HepG2 (cell line): ENCODE measurements at regions not wholly inside any gene's neighbourhood (a gene's known extent, or its start where the extent isn't known, plus 50 kb on each side); places are given as distances from the start of the nearest gene placed in this dataset.

ENCODE experiments used
- ATAC-seq: fragments of 200-7000 bp; cut with Tn5 transposase; 3 replicates; pipeline ENCODE4 v1.9.1; 2020; ENCODE audit warnings: mild to moderate bottlenecking, moderate library complexity
- BruUV-seq: library from RNA; stranded (reverse); fragments of 400-500 nt; replicated peaks from 2 replicates; lab custom pipeline; 2021; lab: Mats Ljungman, UMichigan
- CTCF ChIA-PET: fragments of 300-600 bp; formaldehyde crosslinking; extraction: SDS; loops from one replicate; lab custom pipeline; 2021; ENCODE audit warnings: low total read pairs, inconsistent platforms, low intra/inter-chr PET ratio; lab: Yijun Ruan, JAX
- POLR2A ChIA-PET: fragments of 350-600 bp; sonication (Branson Sonifier 250); formaldehyde crosslinking; loops from one replicate; lab custom pipeline; 2020; ENCODE audit warnings: antibody characterized with exemption, inconsistent platforms; lab: Yijun Ruan, JAX
- DNase-seq: peaks from one replicate; pipeline ENCODE4 v3.0.0-alpha.2; 2015; ENCODE audit warnings: low spot score
- FAIRE-seq: peaks from 3 replicates; lab custom pipeline; 2011; peaks lifted over from hg19 to GRCh38; lab: Jason Lieb, UNC
- H2AFZ ChIP-seq: one replicate; pipeline ENCODE4 v1.6.1; 2011; ENCODE audit warnings: low read length, inconsistent platforms
- H3K27ac ChIP-seq: fragments of 300-600 bp; 3 replicates; pipeline ENCODE4 v1.8.0; 2011; ENCODE audit warnings: mixed run types, mild to moderate bottlenecking, mixed read lengths, low read length, inconsistent platforms; ENCODE audit not compliant: insufficient read depth; ENCODE audit errors: extremely low read length
- H3K27me3 ChIP-seq, 2 experiments: fragments of 200-600 bp in 1 of 2; 2 replicates in 1 of 2; 3 replicates in 1 of 2; pipeline versions ENCODE4 v1.6.0 to v1.8.0; 2011; ENCODE audit warnings: low read length in 2 of 2, mild to moderate bottlenecking in 2 of 2, moderate library complexity in 2 of 2, inconsistent platforms in 1 of 2; ENCODE audit not compliant: insufficient read depth in 2 of 2, control insufficient read depth in 1 of 2
- H3K36me3 ChIP-seq, 2 experiments: fragments of 200-600 bp in 1 of 2; replicated peaks in 1 of 2; 2 replicates in 1 of 2; 3 replicates in 1 of 2; pipeline versions ENCODE4 v1.5.1 to v1.8.0; 2011; ENCODE audit warnings: low read length in 2 of 2, inconsistent platforms in 1 of 2; ENCODE audit not compliant: insufficient read depth in 2 of 2, control insufficient read depth in 1 of 2
- H3K4me1 ChIP-seq: 2 replicates; pipeline ENCODE4 v1.5.1; 2012; ENCODE audit warnings: low read length, inconsistent platforms; ENCODE audit not compliant: insufficient read depth
- H3K4me2 ChIP-seq: 2 replicates; pipeline ENCODE4 v1.6.0; 2011; ENCODE audit warnings: low read depth, low read length, inconsistent platforms
- H3K4me3 ChIP-seq, 3 experiments: fragments of 200-600 bp in 1 of 3; sonication (generic), shearing (Covaris generic) in 1 of 3; replicated peaks in 1 of 3; 2 replicates each; pipeline ENCODE4 v1.5.1; 2011 to 2016; ENCODE audit warnings: low read length in 3 of 3, inconsistent platforms in 2 of 3, low read depth in 2 of 3, mild to moderate bottlenecking in 2 of 3, control low read depth in 1 of 3, mixed read lengths in 1 of 3; ENCODE audit not compliant: insufficient read depth in 1 of 3
- H3K79me2 ChIP-seq: one replicate; pipeline ENCODE4 v1.6.1; 2011; ENCODE audit warnings: low read length, inconsistent platforms; ENCODE audit not compliant: insufficient read depth
- H3K9ac ChIP-seq: 2 replicates; pipeline ENCODE4 v1.6.0; 2011; ENCODE audit warnings: mild to moderate bottlenecking, low read depth, low read length, inconsistent platforms; ENCODE audit not compliant: insufficient read depth
- H3K9me3 ChIP-seq: 2 replicates; pipeline ENCODE4 v1.5.1; 2012; ENCODE audit warnings: mild to moderate bottlenecking, low read length
- H4K20me1 ChIP-seq: 2 replicates; pipeline ENCODE4 v1.6.0; 2011; ENCODE audit warnings: inconsistent platforms, mild to moderate bottlenecking, low read length, moderate library complexity; ENCODE audit not compliant: insufficient read depth
- BCL6 ChIP-seq: IDR thresholded peaks from 2 replicates; pipeline ENCODE4 v1.6.1; 2016; ENCODE audit warnings: missing genetic modification reagents, missing compliant biosample characterization
- CBX1 ChIP-seq: IDR thresholded peaks from one replicate; pipeline ENCODE4 v1.6.1; 2016; ENCODE audit warnings: antibody characterized with exemption, low read depth
- DZIP1 ChIP-seq: sonication (generic); formaldehyde crosslinking; IDR thresholded peaks from 2 replicates; pipeline ENCODE4 v1.5.0; 2020; ENCODE audit warnings: mild to moderate bottlenecking, missing genetic modification reagents
- IRF9 ChIP-seq: sonication (generic); formaldehyde crosslinking; IDR thresholded peaks from 2 replicates; pipeline ENCODE4 v1.8.0; 2022; ENCODE audit warnings: missing genetic modification reagents, mild to moderate bottlenecking, borderline replicate concordance
- KAT8 ChIP-seq: IDR thresholded peaks from 2 replicates; pipeline ENCODE4 v1.6.1; 2016; ENCODE audit warnings: missing genetic modification reagents, missing compliant biosample characterization
- KMT2B ChIP-seq: IDR thresholded peaks from 2 replicates; pipeline ENCODE4 v1.6.1; 2016; ENCODE audit warnings: missing genetic modification reagents, missing compliant biosample characterization
- LBX2 ChIP-seq: sonication (generic); formaldehyde crosslinking; IDR thresholded peaks from 2 replicates; pipeline ENCODE4 v1.5.0; 2020; ENCODE audit warnings: missing genetic modification reagents, mild to moderate bottlenecking, borderline replicate concordance
- MIER3 ChIP-seq: IDR thresholded peaks from 2 replicates; pipeline ENCODE4 v1.6.1; 2016; ENCODE audit warnings: missing compliant biosample characterization, borderline replicate concordance
- MXD4 ChIP-seq: IDR thresholded peaks from 2 replicates; pipeline ENCODE4 v1.6.1; 2016; ENCODE audit warnings: mild to moderate bottlenecking, missing biosample characterization, missing genetic modification reagents
- RAD51 ChIP-seq: fragments of 450-650 bp; IDR thresholded peaks from 2 replicates; pipeline ENCODE4 v1.6.1; 2016; ENCODE audit warnings: borderline replicate concordance
- SMYD3 ChIP-seq: sonication (generic); formaldehyde crosslinking; IDR thresholded peaks from 2 replicates; pipeline ENCODE4 v1.8.1; 2023; ENCODE audit warnings: mild to moderate bottlenecking, missing genetic modification reagents
- SP5 ChIP-seq: IDR thresholded peaks from 2 replicates; pipeline ENCODE4 v1.6.1; 2016; ENCODE audit warnings: low read depth, borderline replicate concordance
- U2AF2 ChIP-seq: fragments of 200-400 bp; formaldehyde crosslinking; IDR thresholded peaks from 2 replicates; pipeline ENCODE4 v1.6.1; 2017; ENCODE audit warnings: low read depth, mild to moderate bottlenecking, low read length
- ZFYVE20 ChIP-seq: sonication (generic); formaldehyde crosslinking; IDR thresholded peaks from 2 replicates; pipeline ENCODE4 v1.8.0; 2023; ENCODE audit warnings: low read depth, mild to moderate bottlenecking, moderate library complexity, missing genetic modification reagents, borderline replicate concordance
- ZNF317 ChIP-seq: sonication (generic); formaldehyde crosslinking; IDR thresholded peaks from 2 replicates; pipeline ENCODE4 v1.5.0; 2020; ENCODE audit warnings: mild to moderate bottlenecking, missing genetic modification reagents
- ZNF616 ChIP-seq: sonication (generic); formaldehyde crosslinking; IDR thresholded peaks from 2 replicates; pipeline ENCODE4 v1.5.0; 2020; ENCODE audit warnings: low read depth, mild to moderate bottlenecking, missing genetic modification reagents
- ZZZ3 ChIP-seq: sonication (generic); formaldehyde crosslinking; IDR thresholded peaks from 2 replicates; pipeline ENCODE4 v1.4.0; 2020; ENCODE audit warnings: missing genetic modification reagents, mild to moderate bottlenecking, borderline replicate concordance
- whole genome bisulfite sequencing: methylation state at CpG from one replicate; pipeline ENCODE4 v1.1.6; 2017; ENCODE audit warnings: low lambda C conversion rate; 5-methylcytosine and 5-hydroxymethylcytosine counted together
- in situ Hi-C: cut with HindIII; loops from 2 replicates; pipeline ENCODE4 v1.10.0; 2017; ENCODE audit warnings: low pct_unique_long_range_greater_than_20kb; ENCODE audit not compliant: extremely low pct_ligation_motif_present
- intact Hi-C: fragments of 100-400 bp; cut with micrococcal nuclease; formaldehyde crosslinking; loops from one replicate; pipeline ENCODE4 v1.10.0; 2022; ENCODE audit not compliant: unreplicated experiment

DNA sequence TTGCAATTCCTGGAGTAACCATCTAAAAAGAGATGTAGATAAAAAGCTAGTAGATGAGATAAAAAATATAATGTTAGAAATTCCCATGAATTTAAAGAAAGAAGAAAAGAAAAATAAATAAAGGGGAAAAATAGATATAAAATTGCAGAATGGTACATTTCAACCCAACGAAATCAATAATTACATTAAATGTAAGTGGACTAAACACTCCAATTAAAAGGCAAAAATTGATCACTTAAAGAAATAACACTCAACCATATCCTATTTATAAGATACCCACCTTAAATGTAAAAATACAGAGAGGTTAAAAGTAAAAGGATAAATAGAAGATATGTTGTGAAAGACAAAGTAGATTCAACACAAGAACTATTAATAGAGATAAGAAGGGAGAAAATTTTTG is 150.5 kb upstream of the GRIK3 start:
- POLR2A ChIA-PET: no interaction called here
- no peaks in the 10 kb centered on the region for H3K79me2 ChIP-seq
- H3K4me3 ChIP-seq: no peak overlapping the region
- in situ Hi-C loops: no loop called here
- no peak overlapping the region for H3K9ac ChIP-seq
- no peaks in the 10 kb centered on the region for H3K36me3 ChIP-seq
- intact Hi-C loops: no loop called here
- FAIRE-seq (no peak), ATAC-seq (no peak), DNase-seq (no peak)
- CTCF ChIA-PET: no interaction called here
- WGBS: 0% methylated on average over 1 of the region's 1 CpG
- no TSS peak for BruUV-seq
- H2AFZ ChIP-seq: no peak overlapping the region
- H3K9me3 ChIP-seq: no peaks in the 10 kb centered on the region
- TF ChIP-seq ZNF616 (CRISPR knock-in tag) (no peak), MIER3 (CRISPR knock-in tag) (no peak), BCL6 (CRISPR knock-in tag) (no peak), LBX2 (CRISPR knock-in tag) (no peak)
- 0 out of 2 replicates have a peak, but pooled peaks cover 3% of the 10 kb centered on the region for H4K20me1 ChIP-seq
- no peak overlapping the region for H3K27ac ChIP-seq
- H3K4me2 ChIP-seq: no peak overlapping the region
- H3K4me1 ChIP-seq: no peaks in the 10 kb centered on the region
- no peaks in the 10 kb centered on the region; a peak in 1 of 5 replicates for H3K27me3 ChIP-seq

GRCh38 chr1:37186246-37186756 is 152.0 kb upstream of the GRIK3 start:
- CTCF ChIA-PET: no interaction called here
- BruUV-seq: no TSS peak
- no peak for TF ChIP-seq SP5 (CRISPR knock-in tag)
- no peak for TF ChIP-seq RAD51
- no peak for TF ChIP-seq ZFYVE20 (CRISPR knock-in tag)
- TF ChIP-seq KAT8 (CRISPR knock-in tag): no peak
- TF ChIP-seq IRF9 (CRISPR knock-in tag): no peak
- TF ChIP-seq MXD4 (CRISPR knock-in tag): no peak
- TF ChIP-seq SMYD3 (CRISPR knock-in tag): no peak
- TF ChIP-seq ZNF317 (CRISPR knock-in tag): no peak
- TF ChIP-seq KMT2B: no peak
- no peak for TF ChIP-seq U2AF2
- no peak for TF ChIP-seq DZIP1
- TF ChIP-seq CBX1: no peak
- TF ChIP-seq ZZZ3 (CRISPR knock-in tag): no peak

More at GRCh38 chr1:37186246-37186756, 152.0 kb upstream of the GRIK3 start:
- Histone ChIP-seq H3K79me2 (no peaks in the 10 kb centered on the region), H4K20me1 (0 out of 2 replicates have a peak, but pooled peaks cover 3% of the 10 kb centered on the region), H2AFZ (no peak overlapping the region), H3K27ac (no peak overlapping the region), H3K4me1 (no peaks in the 10 kb centered on the region), H3K4me3 (no peak overlapping the region), H3K9ac (no peak overlapping the region), H3K27me3 (no peaks in the 10 kb centered on the region; a peak in 1 of 5 replicates), H3K9me3 (no peaks in the 10 kb centered on the region), H3K36me3 (no peaks in the 10 kb centered on the region), H3K4me2 (no peak overlapping the region)
- intact Hi-C loops (no loop called here), in situ Hi-C loops (no loop called here)
- no peak for FAIRE-seq
- whole genome bisulfite sequencing: 6% methylated on average over 1 of the region's 1 CpG
- ATAC-seq: no peak
- POLR2A ChIA-PET: no interaction called here
- no peak for DNase-seq
